CD14-positive monocyte (primary cell): ENCODE measurements at regions not wholly inside any gene's neighbourhood (a gene's known extent, or its start where the extent isn't known, plus 50 kb on each side); places are given as distances from the start of the nearest gene placed in this dataset.

ENCODE experiments used
- DNase-seq, 3 donors: peaks; one replicate each; pipeline ENCODE4 v3.0.0-alpha.2; 2011 to 2022
- H2AFZ ChIP-seq: 2 replicates; pipeline ENCODE4 v1.6.0; 2012; ENCODE audit warnings: mild to moderate bottlenecking, low read depth, low read length, inconsistent platforms; ENCODE audit not compliant: insufficient read depth, poor library complexity, severe bottlenecking
- H3K27ac ChIP-seq, 2 donors: 1 replicate in 1 of 2; 2 replicates in 1 of 2; pipeline ENCODE4 v1.5.1; 2012 to 2013; ENCODE audit warnings: low read length in 2 of 2, control low read depth in 1 of 2, inconsistent platforms in 1 of 2, low read depth in 1 of 2, mild to moderate bottlenecking in 1 of 2
- H3K27me3 ChIP-seq, 2 donors: one replicate each; pipeline versions ENCODE4 v1.6.0 to v1.6.1; 2011 to 2013; ENCODE audit warnings: low read length in 2 of 2; ENCODE audit not compliant: control insufficient read depth in 2 of 2, insufficient read depth in 2 of 2
- H3K36me3 ChIP-seq, 2 donors: replicated peaks in 1 of 2; 1 replicate in 1 of 2; 2 replicates in 1 of 2; pipeline versions ENCODE4 v1.5.1 to v1.6.1; 2012 to 2013; ENCODE audit warnings: low read length in 2 of 2, control low read depth in 1 of 2, inconsistent platforms in 1 of 2, mild to moderate bottlenecking in 1 of 2; ENCODE audit not compliant: insufficient read depth in 2 of 2, control insufficient read depth in 1 of 2
- H3K4me1 ChIP-seq, 2 donors: 1 replicate in 1 of 2; 2 replicates in 1 of 2; pipeline versions ENCODE4 v1.5.1 to v1.6.1; 2012 to 2013; ENCODE audit warnings: low read length in 2 of 2, control low read depth in 1 of 2, inconsistent platforms in 1 of 2, mild to moderate bottlenecking in 1 of 2, moderate library complexity in 1 of 2; ENCODE audit not compliant: insufficient read depth in 2 of 2, control insufficient read depth in 1 of 2
- H3K4me2 ChIP-seq: replicated peaks from 2 replicates; pipeline ENCODE3; 2012; ENCODE audit warnings: low read length, moderate library complexity, mild to moderate bottlenecking; ENCODE audit not compliant: poor library complexity, severe bottlenecking; ENCODE audit errors: extremely low read depth
- H3K4me3 ChIP-seq, 3 experiments: fragments of 200-600 bp in 1 of 3; sonication (generic) in 1 of 3; replicated peaks in 1 of 3; 1 replicate in 2 of 3; 2 replicates in 1 of 3; pipeline ENCODE4 v1.5.1; 2011 to 2013; ENCODE audit warnings: low read length in 3 of 3, mild to moderate bottlenecking in 3 of 3, control low read depth in 2 of 3, low read depth in 2 of 3, inconsistent platforms in 1 of 3, moderate library complexity in 1 of 3
- H3K79me2 ChIP-seq: 2 replicates; pipeline ENCODE4 v1.6.0; 2012; ENCODE audit warnings: mild to moderate bottlenecking, control low read depth, inconsistent platforms, low read length, moderate library complexity; ENCODE audit not compliant: insufficient read depth
- H3K9ac ChIP-seq: 2 replicates; pipeline ENCODE4 v1.6.0; 2017; ENCODE audit warnings: low read length, mild to moderate bottlenecking; ENCODE audit not compliant: insufficient read depth, poor library complexity, severe bottlenecking
- H3K9me3 ChIP-seq, 2 donors: replicated peaks in 1 of 2; 1 replicate in 1 of 2; 2 replicates in 1 of 2; pipeline versions ENCODE4 v1.5.1 to v1.6.1; 2012 to 2013; ENCODE audit warnings: low read length in 2 of 2, control low read depth in 1 of 2; ENCODE audit not compliant: control insufficient read depth in 1 of 2, insufficient read depth in 1 of 2
- H4K20me1 ChIP-seq: 2 replicates; pipeline ENCODE4 v1.6.0; 2012; ENCODE audit warnings: mild to moderate bottlenecking, low read length, control low read depth, moderate library complexity; ENCODE audit not compliant: insufficient read depth
- H3K27ac Mint-ChIP-seq, 7 donors: one replicate each; pipeline ENCODE4 v1.8.0; 2020; ENCODE audit warnings: mild to moderate bottlenecking in 7 of 7, mixed read lengths in 7 of 7, moderate library complexity in 6 of 7, inconsistent platforms in 2 of 7
- H3K27me3 Mint-ChIP-seq, 3 donors: one replicate each; pipeline ENCODE4 v1.8.0; 2021 to 2022; ENCODE audit warnings: low read depth in 3 of 3, mild to moderate bottlenecking in 3 of 3, mixed read lengths in 3 of 3, moderate library complexity in 3 of 3, inconsistent platforms in 1 of 3
- H3K36me3 Mint-ChIP-seq, 2 donors: one replicate each; pipeline ENCODE4 v1.8.0; 2020; ENCODE audit warnings: mixed read lengths in 2 of 2, inconsistent platforms in 1 of 2, mild to moderate bottlenecking in 1 of 2
- H3K4me1 Mint-ChIP-seq: one replicate; pipeline ENCODE4 v1.8.0; 2020; ENCODE audit warnings: mild to moderate bottlenecking, mixed read lengths
- H3K4me3 Mint-ChIP-seq, 2 donors: one replicate each; pipeline ENCODE4 v1.8.0; 2020; ENCODE audit warnings: mild to moderate bottlenecking in 2 of 2, mixed read lengths in 2 of 2, moderate library complexity in 1 of 2
- H3K9me3 Mint-ChIP-seq, 7 donors: one replicate each; pipeline ENCODE4 v1.8.0; 2020 to 2022; ENCODE audit warnings: mixed read lengths in 7 of 7, mild to moderate bottlenecking in 6 of 7, moderate library complexity in 6 of 7, inconsistent platforms in 2 of 7
- WGBS: methylation state at CpG from one replicate; pipeline ENCODE4 v1.1.5; 2013; ENCODE audit warnings: missing lambda C conversion rate; ENCODE audit not compliant: insufficient coverage; 5-methylcytosine and 5-hydroxymethylcytosine counted together
- intact Hi-C, 2 donors: fragments of 100-400 bp; cut with micrococcal nuclease; formaldehyde crosslinking; loops; one replicate each; pipeline versions ENCODE4 v1.15.0 to v1.15.1; 2023
- TF ChIP-seq, protein P1 (sequence below): fragments of 200-600 bp; IDR thresholded peaks from one replicate; pipeline ENCODE4 v1.8.0; 2022; ENCODE audit warnings: antibody characterized with exemption, mild to moderate bottlenecking

DNA sequence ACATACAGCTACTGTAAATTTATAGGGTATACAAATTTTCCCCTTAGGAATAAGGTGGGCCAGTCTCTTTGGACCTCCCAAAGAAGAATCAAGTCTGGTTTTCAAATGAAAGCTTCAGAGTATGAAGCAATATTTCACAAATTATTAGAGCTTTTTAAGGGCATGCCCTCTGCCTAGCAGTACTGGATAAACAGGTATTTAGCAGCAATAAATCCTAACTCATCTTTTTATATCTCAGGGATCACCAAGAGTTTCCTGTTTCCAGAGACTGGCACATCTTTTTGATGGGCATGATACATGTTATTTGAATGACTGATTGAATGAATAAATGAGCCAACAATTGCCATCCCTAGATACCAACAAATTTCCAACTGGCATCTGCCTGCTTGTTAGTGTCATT is 190.4 kb downstream of the NRIP1 start:
- intact Hi-C loops, result loop anchor here in 1 of 2 donors (10.0 kb wide), 1 partner anchor 810 kb away; no protein-coding TSS in a partner anchor

DNA sequence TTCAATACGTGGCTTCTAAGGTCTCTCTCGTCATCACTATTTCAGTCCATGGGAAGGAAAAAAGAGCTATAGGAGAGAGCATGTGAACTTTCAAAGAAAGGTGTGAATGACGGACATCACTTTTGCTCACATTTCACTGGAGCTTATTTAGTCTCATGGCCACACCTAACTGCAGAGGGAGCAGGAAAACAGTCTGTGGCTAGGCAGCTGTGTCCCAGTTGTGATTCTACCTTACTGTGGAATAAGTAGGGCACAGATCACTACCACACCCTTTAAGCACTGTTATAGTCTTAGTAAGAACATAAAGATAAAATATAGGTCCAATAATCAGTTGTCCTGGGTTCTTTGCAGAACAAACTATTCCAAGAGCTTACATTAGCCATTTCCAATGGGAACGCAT is 192.9 kb downstream of the NRIP1 start:
- H3K79me2 ChIP-seq, result no peaks in the 10 kb centered on the region
- H4K20me1 ChIP-seq, result no peaks in the 10 kb centered on the region
- no peak overlapping the region for H3K27ac ChIP-seq
- no peaks in the 10 kb centered on the region for H3K36me3 Mint-ChIP-seq
- peaks cover 0 to 3% (median 0%) of the 10 kb centered on the region in 3 donors for H3K27me3 Mint-ChIP-seq
- H3K4me3 ChIP-seq, result no peak overlapping the region
- intact Hi-C loops, result loop anchor here in 1 of 2 donors (10.0 kb wide), 1 partner anchor 813 kb away; no protein-coding TSS in a partner anchor
- H3K9me3 ChIP-seq, result no peaks in the 10 kb centered on the region
- no peaks in the 10 kb centered on the region for H3K36me3 ChIP-seq
- no peak overlapping the region for H3K9ac ChIP-seq
- no peak overlapping the region for H2AFZ ChIP-seq
- H3K4me3 Mint-ChIP-seq, result no peak overlapping the region
- H3K4me2 ChIP-seq, result no peak overlapping the region
- no peak overlapping the region for H3K27ac Mint-ChIP-seq
- no peaks in the 10 kb centered on the region for H3K9me3 Mint-ChIP-seq
- DNase-seq, result no peak
- no peaks in the 10 kb centered on the region for H3K27me3 ChIP-seq
- H3K4me1 ChIP-seq, result peaks cover 43 to 47% of the 10 kb centered on the region in 2 donors
- no CpG with 5 or more reads among the region's 4 CpGs for WGBS
- TF ChIP-seq, protein P1, sequence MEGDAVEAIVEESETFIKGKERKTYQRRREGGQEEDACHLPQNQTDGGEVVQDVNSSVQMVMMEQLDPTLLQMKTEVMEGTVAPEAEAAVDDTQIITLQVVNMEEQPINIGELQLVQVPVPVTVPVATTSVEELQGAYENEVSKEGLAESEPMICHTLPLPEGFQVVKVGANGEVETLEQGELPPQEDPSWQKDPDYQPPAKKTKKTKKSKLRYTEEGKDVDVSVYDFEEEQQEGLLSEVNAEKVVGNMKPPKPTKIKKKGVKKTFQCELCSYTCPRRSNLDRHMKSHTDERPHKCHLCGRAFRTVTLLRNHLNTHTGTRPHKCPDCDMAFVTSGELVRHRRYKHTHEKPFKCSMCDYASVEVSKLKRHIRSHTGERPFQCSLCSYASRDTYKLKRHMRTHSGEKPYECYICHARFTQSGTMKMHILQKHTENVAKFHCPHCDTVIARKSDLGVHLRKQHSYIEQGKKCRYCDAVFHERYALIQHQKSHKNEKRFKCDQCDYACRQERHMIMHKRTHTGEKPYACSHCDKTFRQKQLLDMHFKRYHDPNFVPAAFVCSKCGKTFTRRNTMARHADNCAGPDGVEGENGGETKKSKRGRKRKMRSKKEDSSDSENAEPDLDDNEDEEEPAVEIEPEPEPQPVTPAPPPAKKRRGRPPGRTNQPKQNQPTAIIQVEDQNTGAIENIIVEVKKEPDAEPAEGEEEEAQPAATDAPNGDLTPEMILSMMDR, result no peak
- H3K4me1 Mint-ChIP-seq, result peaks cover 46% of the 10 kb centered on the region

More for the DNA sequence above, 190.4 kb downstream of the NRIP1 start:
- Mint-ChIP-seq H3K27me3 (peaks cover 0 to 3% (median 0%) of the 10 kb centered on the region in 3 donors), H3K4me1 (peaks cover 50% of the 10 kb centered on the region), H3K9me3 (peaks cover 0 to 3% (median 0%) of the 10 kb centered on the region in 7 donors), H3K36me3 (no peaks in the 10 kb centered on the region), H3K4me3 (no peak overlapping the region), H3K27ac (no peak overlapping the region)
- Histone ChIP-seq H3K79me2 (no peaks in the 10 kb centered on the region), H3K4me3 (no peak overlapping the region), H3K27ac (no peak overlapping the region), H2AFZ (no peak overlapping the region), H3K9me3 (no peaks in the 10 kb centered on the region), H3K36me3 (no peaks in the 10 kb centered on the region), H3K4me1 (peaks cover 40 to 46% of the 10 kb centered on the region in 2 donors), H3K27me3 (no peaks in the 10 kb centered on the region), H3K9ac (no peak overlapping the region), H4K20me1 (no peaks in the 10 kb centered on the region), H3K4me2 (no peak overlapping the region)
- TF ChIP-seq, protein P1, result no peak
- DNase-seq, result no peak
